Astrocyte (in vitro differentiated cells and primary cell): ENCODE measurements at regions not wholly inside any gene's neighbourhood (a gene's known extent, or its start where the extent isn't known, plus 50 kb on each side); places are given as distances from the start of the nearest gene placed in this dataset.

Experiments
- DNase-seq: peaks from one replicate; pipeline ENCODE4 v3.0.0-alpha.2; 2010; ENCODE audit warnings: low read depth
- FAIRE-seq: peaks from 2 replicates; lab custom pipeline; 2011; peaks lifted over from hg19 to GRCh38; lab: Jason Lieb, UNC
- H2AFZ ChIP-seq: 2 replicates; pipeline ENCODE4 v1.6.0; 2012; ENCODE audit warnings: low read depth, low read length, inconsistent platforms
- H3K27ac ChIP-seq: 2 replicates; pipeline ENCODE4 v1.5.1; 2011; ENCODE audit warnings: low read depth, low read length, inconsistent platforms
- H3K27me3 ChIP-seq: 2 replicates; pipeline ENCODE4 v1.6.0; 2011; ENCODE audit warnings: low read length, inconsistent platforms; ENCODE audit not compliant: insufficient read depth
- H3K36me3 ChIP-seq: 2 replicates; pipeline ENCODE4 v1.5.1; 2011; ENCODE audit warnings: low read length, inconsistent platforms; ENCODE audit not compliant: insufficient read depth
- H3K4me1 ChIP-seq: 2 replicates; pipeline ENCODE4 v1.5.1; 2011; ENCODE audit warnings: low read length, inconsistent platforms; ENCODE audit not compliant: insufficient read depth
- H3K4me2 ChIP-seq: 2 replicates; pipeline ENCODE4 v1.6.0; 2012; ENCODE audit warnings: low read length, inconsistent platforms
- H3K4me3 ChIP-seq: 2 replicates; pipeline ENCODE4 v1.5.1; 2011; ENCODE audit warnings: low read depth, mild to moderate bottlenecking, low read length, inconsistent platforms; ENCODE audit not compliant: insufficient read depth
- H3K79me2 ChIP-seq: 2 replicates; pipeline ENCODE4 v1.6.0; 2012; ENCODE audit warnings: mild to moderate bottlenecking, low read length, inconsistent platforms; ENCODE audit not compliant: insufficient read depth
- H3K9ac ChIP-seq: 2 replicates; pipeline ENCODE4 v1.6.0; 2012; ENCODE audit warnings: mild to moderate bottlenecking, low read length, inconsistent platforms
- H3K9me3 ChIP-seq: 2 replicates; pipeline ENCODE4 v1.5.1; 2012; ENCODE audit warnings: low read depth, mild to moderate bottlenecking, low read length, inconsistent platforms; ENCODE audit not compliant: insufficient read depth
- H4K20me1 ChIP-seq: 2 replicates; pipeline ENCODE4 v1.6.0; 2012; ENCODE audit warnings: low read length, inconsistent platforms; ENCODE audit not compliant: insufficient read depth
- H3K27ac Mint-ChIP-seq: one replicate; pipeline ENCODE4 v1.8.0; 2021; ENCODE audit warnings: mild to moderate bottlenecking, mixed read lengths; ENCODE audit not compliant: unreplicated experiment
- H3K27me3 Mint-ChIP-seq: one replicate; pipeline ENCODE4 v1.8.0; 2021; ENCODE audit warnings: low read depth, mixed read lengths; ENCODE audit not compliant: unreplicated experiment
- H3K36me3 Mint-ChIP-seq: one replicate; pipeline ENCODE4 v1.8.0; 2021; ENCODE audit warnings: low read depth, mixed read lengths; ENCODE audit not compliant: unreplicated experiment
- H3K4me1 Mint-ChIP-seq: one replicate; pipeline ENCODE4 v1.8.0; 2021; ENCODE audit warnings: low read depth, mixed read lengths; ENCODE audit not compliant: unreplicated experiment
- H3K4me3 Mint-ChIP-seq: one replicate; pipeline ENCODE4 v1.8.0; 2021; ENCODE audit warnings: mild to moderate bottlenecking, moderate library complexity, mixed read lengths; ENCODE audit not compliant: unreplicated experiment
- H3K9me3 Mint-ChIP-seq: one replicate; pipeline ENCODE4 v1.8.0; 2021; ENCODE audit warnings: mild to moderate bottlenecking, mixed read lengths; ENCODE audit not compliant: unreplicated experiment
- EZH2 ChIP-seq: IDR thresholded peaks from 2 replicates; pipeline ENCODE4 v1.6.1; 2012; ENCODE audit warnings: mild to moderate bottlenecking, low read length, inconsistent platforms; ENCODE audit not compliant: insufficient read depth
- TF ChIP-seq, protein P1 (sequence below): IDR thresholded peaks from 2 replicates; pipeline ENCODE4 v1.5.1; 2011; ENCODE audit warnings: low read depth, mild to moderate bottlenecking, inconsistent platforms, low read length, moderate library complexity; ENCODE audit not compliant: insufficient read depth

- no peaks in the 10 kb centered on the region for H4K20me1 ChIP-seq
- Mint-ChIP-seq H3K36me3 (peaks cover 3% of the 10 kb centered on the region), H3K27me3 (no peaks in the 10 kb centered on the region), H3K4me1 (peaks cover 5% of the 10 kb centered on the region), H3K27ac (no peak overlapping the region), H3K9me3 (peaks cover 3% of the 10 kb centered on the region), H3K4me3 (no peak overlapping the region)
- H3K9ac ChIP-seq, result no peak overlapping the region
- no peak for TF ChIP-seq EZH2
- TF ChIP-seq, protein P1, sequence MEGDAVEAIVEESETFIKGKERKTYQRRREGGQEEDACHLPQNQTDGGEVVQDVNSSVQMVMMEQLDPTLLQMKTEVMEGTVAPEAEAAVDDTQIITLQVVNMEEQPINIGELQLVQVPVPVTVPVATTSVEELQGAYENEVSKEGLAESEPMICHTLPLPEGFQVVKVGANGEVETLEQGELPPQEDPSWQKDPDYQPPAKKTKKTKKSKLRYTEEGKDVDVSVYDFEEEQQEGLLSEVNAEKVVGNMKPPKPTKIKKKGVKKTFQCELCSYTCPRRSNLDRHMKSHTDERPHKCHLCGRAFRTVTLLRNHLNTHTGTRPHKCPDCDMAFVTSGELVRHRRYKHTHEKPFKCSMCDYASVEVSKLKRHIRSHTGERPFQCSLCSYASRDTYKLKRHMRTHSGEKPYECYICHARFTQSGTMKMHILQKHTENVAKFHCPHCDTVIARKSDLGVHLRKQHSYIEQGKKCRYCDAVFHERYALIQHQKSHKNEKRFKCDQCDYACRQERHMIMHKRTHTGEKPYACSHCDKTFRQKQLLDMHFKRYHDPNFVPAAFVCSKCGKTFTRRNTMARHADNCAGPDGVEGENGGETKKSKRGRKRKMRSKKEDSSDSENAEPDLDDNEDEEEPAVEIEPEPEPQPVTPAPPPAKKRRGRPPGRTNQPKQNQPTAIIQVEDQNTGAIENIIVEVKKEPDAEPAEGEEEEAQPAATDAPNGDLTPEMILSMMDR, result no peak
- no peak overlapping the region for H3K4me2 ChIP-seq
- H3K79me2 ChIP-seq, result no peaks in the 10 kb centered on the region
- DNase-seq, result no peak
- FAIRE-seq, result no peak
- H3K9me3 ChIP-seq, result no peaks in the 10 kb centered on the region
- H2AFZ ChIP-seq, result no peak overlapping the region
- no peaks in the 10 kb centered on the region for H3K27me3 ChIP-seq
- no peak overlapping the region for H3K27ac ChIP-seq
- H3K4me3 ChIP-seq, result no peak overlapping the region
- H3K36me3 ChIP-seq, result no peaks in the 10 kb centered on the region
- H3K4me1 ChIP-seq, result no peaks in the 10 kb centered on the region
Observed at GRCh38 chr4:187424636-187425035, 570.9 kb upstream of the ZFP42 start.

DNA sequence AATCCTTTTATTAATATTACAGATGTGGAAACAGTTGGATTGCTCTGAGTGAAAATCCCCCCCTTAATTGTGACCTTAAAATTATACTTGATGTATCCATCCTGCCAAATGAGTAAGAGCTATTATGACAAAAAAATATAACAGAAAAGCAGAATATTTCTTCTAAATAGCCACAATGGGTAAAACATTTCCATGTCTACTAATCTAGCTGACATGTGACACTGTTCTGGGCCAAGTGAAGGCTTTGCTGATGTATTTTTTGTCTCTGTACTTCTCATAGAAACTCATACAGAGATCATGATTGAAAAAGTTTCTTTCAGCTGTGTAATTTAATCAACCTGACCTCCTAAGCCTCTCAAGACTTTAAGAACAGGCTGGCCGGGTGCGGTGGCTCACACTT is 569.1 kb upstream of the ZFP42 start:
- DNase-seq, result no peak
- Histone ChIP-seq H3K79me2 (no peaks in the 10 kb centered on the region), H3K9ac (no peak overlapping the region), H3K4me2 (no peak overlapping the region), H4K20me1 (no peaks in the 10 kb centered on the region), H2AFZ (no peak overlapping the region), H3K27me3 (no peaks in the 10 kb centered on the region), H3K27ac (no peak overlapping the region), H3K4me1 (no peaks in the 10 kb centered on the region), H3K36me3 (no peaks in the 10 kb centered on the region), H3K9me3 (no peaks in the 10 kb centered on the region), H3K4me3 (no peak overlapping the region)
- Mint-ChIP-seq H3K27ac (no peak overlapping the region), H3K9me3 (peaks cover 3% of the 10 kb centered on the region), H3K4me1 (peaks cover 5% of the 10 kb centered on the region), H3K4me3 (no peak overlapping the region), H3K27me3 (no peaks in the 10 kb centered on the region), H3K36me3 (peaks cover 3% of the 10 kb centered on the region)
- no peak for TF ChIP-seq EZH2
- TF ChIP-seq, protein P1, result no peak
- no peak for FAIRE-seq

DNA sequence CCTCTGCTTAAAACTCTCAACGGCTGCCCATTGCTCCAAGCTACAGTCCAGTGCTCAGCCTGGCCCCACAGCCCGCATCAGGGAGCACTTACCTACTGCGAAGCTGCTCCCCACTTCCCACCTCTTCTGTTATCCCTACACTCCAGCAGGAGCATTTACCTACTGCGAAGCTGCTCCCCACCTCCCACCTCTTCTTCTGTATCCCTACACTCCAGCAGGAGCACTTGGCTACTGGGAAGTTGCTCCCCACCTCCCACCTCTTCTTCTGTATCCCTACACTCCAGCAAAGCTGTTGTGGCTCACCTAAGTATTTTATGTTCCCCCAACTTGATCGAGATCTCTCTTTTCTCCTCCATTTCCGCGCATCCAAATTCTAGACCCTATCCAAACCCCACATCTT is 563.3 kb upstream of the ZFP42 start:
- no peaks in the 10 kb centered on the region for H4K20me1 ChIP-seq
- Mint-ChIP-seq H3K36me3 (no peaks in the 10 kb centered on the region), H3K4me1 (peaks cover 6% of the 10 kb centered on the region), H3K27ac (no peak overlapping the region), H3K4me3 (no peak overlapping the region), H3K9me3 (peaks cover 2% of the 10 kb centered on the region), H3K27me3 (no peaks in the 10 kb centered on the region)
- TF ChIP-seq EZH2, result no peak
- TF ChIP-seq, protein P1, result no peak
- no peaks in the 10 kb centered on the region for H3K4me1 ChIP-seq
- no peaks in the 10 kb centered on the region for H3K9me3 ChIP-seq
- no peaks in the 10 kb centered on the region for H3K36me3 ChIP-seq
- H3K9ac ChIP-seq, result no peak overlapping the region
- no peak overlapping the region for H3K4me2 ChIP-seq
- H2AFZ ChIP-seq, result no peak overlapping the region
- H3K27ac ChIP-seq, result no peak overlapping the region
- FAIRE-seq, result peak; percentile 60
- H3K79me2 ChIP-seq, result no peaks in the 10 kb centered on the region
- no peak overlapping the region for H3K4me3 ChIP-seq
- DNase-seq, result no peak
- H3K27me3 ChIP-seq, result no peaks in the 10 kb centered on the region
